ENCODE measurements at regions not wholly inside any gene's neighbourhood (a gene's known extent, or its start where the extent isn't known, plus 50 kb on each side); places are given as distances from the start of the nearest gene placed in this dataset.

DNA sequence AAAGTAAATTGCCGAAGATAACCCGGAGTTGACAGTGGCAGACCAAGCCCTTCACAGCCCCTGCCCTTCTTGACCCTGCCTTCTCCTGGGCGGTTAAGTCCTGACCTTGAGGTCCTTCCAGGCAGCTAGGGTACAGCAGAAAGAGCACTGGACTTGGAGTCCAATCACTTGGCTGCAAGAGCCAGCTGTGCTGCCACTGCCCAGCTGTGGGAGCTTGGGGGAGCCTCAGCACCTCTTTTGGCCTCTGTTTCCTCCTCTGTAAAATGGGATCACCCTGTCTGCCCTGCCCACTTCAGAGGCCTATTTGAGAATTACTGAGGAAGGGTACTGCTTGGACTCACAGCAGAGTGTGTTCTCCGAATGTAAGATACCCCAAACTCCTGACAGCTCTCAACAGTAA lies 66.2 kb upstream of the SMAD6 start:
- Histone ChIP-seq H3K4me2 (ENCODE audit: insufficient read depth, low read length) (no peak overlapping the region), H3K27ac (ENCODE audit: extremely low read depth, low read depth, low read length) (no peak overlapping the region), H2AFZ (ENCODE audit: low read depth, low read length) (no peak overlapping the region), H3K4me1 (replicated peaks in 1 of 2; ENCODE audit: control insufficient read depth in 2 of 2, insufficient read depth in 2 of 2, low read length in 2 of 2) (peaks cover 22 to 49% of the 10 kb centered on the region in 2 experiments), H3K36me3 (ENCODE audit: control insufficient read depth, insufficient read depth, low read length) (peaks cover 46% of the 10 kb centered on the region), H3K27me3 (ENCODE audit: control insufficient read depth in 2 of 2, insufficient read depth in 2 of 2, low read length in 2 of 2) (no peaks in the 10 kb centered on the region), H3K9ac (ENCODE audit: insufficient read depth in 1 of 2, low read depth in 2 of 2, low read length in 2 of 2) (0 out of 4 replicates have a peak overlapping the region, but pooled peaks of 1 of the 2 experiments have one; percentile 19), H3K79me2 (ENCODE audit: control insufficient read depth, insufficient read depth, low read length) (peaks cover 91% of the 10 kb centered on the region), H3K9me1 (ENCODE audit: control insufficient read depth, insufficient read depth, low read length) (no peaks in the 10 kb centered on the region), H3K4me3 (no peak overlapping the region), H3K9me3 (replicated peaks; ENCODE audit: control insufficient read depth, insufficient read depth, low read depth, low read length) (no peaks in the 10 kb centered on the region), H4K20me1 (replicated peaks; ENCODE audit: control insufficient read depth, insufficient read depth, low read length) (peaks cover 26% of the 10 kb centered on the region; the same call in 1 of the 2 replicates)
- POLR2A ChIA-PET = interaction anchor here (0.7 to 1.2 kb wide), 2 partner anchors 9 to 15 kb away, joined by 3 read pairs; no protein-coding TSS in a partner anchor
- FAIRE-seq = no peak
- WGBS (ENCODE audit: insufficient coverage, low coverage, missing lambda C conversion rate) = 37% methylated on average over 4 of the region's 4 CpGs
- in situ Hi-C loops (cut with MboI) (no loop called here), intact Hi-C loops (cut with micrococcal nuclease) (no loop called here)
- CTCF ChIA-PET (ENCODE audit: low intra/inter-chr PET ratio) = no interaction called here
- no peak for ATAC-seq
- no TSS peak for BruUV-seq (replicated peaks)
- DNase-seq (ENCODE audit: extremely low read depth in 1 of 4, low spot score in 3 of 4) = no peak
- TF ChIP-seq PPARD (CRISPR knock-in tag; IDR thresholded peaks at IDR 0.05) = no peak
- no peak for TF ChIP-seq HDAC1 (IDR thresholded peaks at IDR 0.05)
- no peak for TF ChIP-seq SP2 (IDR thresholded peaks at IDR 0.05; ENCODE audit: extremely low read depth, low read depth, low read length, poor library complexity, severe bottlenecking)
- no peak for TF ChIP-seq MYNN (IDR thresholded peaks at IDR 0.05)
- TF ChIP-seq MYNN (CRISPR knock-in tag; IDR thresholded peaks at IDR 0.05) = no peak
- peak; percentile 69 for TF ChIP-seq RBM25 (IDR thresholded peaks at IDR 0.05; ENCODE audit: low read depth, low read length, severe bottlenecking)
- no peak for TF ChIP-seq SETDB1 (IDR thresholded peaks at IDR 0.05; ENCODE audit: low read length)
- TF ChIP-seq PTBP1 (IDR thresholded peaks at IDR 0.05; ENCODE audit: low read depth, low read length) = 0 out of 2 replicates have a peak, but pooled peaks have one; percentile 80
- no peak for TF ChIP-seq ZNF175 (CRISPR knock-in tag; IDR thresholded peaks at IDR 0.05; ENCODE audit: low read depth)
- TF ChIP-seq, protein P1, sequence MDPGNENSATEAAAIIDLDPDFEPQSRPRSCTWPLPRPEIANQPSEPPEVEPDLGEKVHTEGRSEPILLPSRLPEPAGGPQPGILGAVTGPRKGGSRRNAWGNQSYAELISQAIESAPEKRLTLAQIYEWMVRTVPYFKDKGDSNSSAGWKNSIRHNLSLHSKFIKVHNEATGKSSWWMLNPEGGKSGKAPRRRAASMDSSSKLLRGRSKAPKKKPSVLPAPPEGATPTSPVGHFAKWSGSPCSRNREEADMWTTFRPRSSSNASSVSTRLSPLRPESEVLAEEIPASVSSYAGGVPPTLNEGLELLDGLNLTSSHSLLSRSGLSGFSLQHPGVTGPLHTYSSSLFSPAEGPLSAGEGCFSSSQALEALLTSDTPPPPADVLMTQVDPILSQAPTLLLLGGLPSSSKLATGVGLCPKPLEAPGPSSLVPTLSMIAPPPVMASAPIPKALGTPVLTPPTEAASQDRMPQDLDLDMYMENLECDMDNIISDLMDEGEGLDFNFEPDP (CRISPR knock-in tag; IDR thresholded peaks at IDR 0.05) = no peak
- TF ChIP-seq, protein P2, sequence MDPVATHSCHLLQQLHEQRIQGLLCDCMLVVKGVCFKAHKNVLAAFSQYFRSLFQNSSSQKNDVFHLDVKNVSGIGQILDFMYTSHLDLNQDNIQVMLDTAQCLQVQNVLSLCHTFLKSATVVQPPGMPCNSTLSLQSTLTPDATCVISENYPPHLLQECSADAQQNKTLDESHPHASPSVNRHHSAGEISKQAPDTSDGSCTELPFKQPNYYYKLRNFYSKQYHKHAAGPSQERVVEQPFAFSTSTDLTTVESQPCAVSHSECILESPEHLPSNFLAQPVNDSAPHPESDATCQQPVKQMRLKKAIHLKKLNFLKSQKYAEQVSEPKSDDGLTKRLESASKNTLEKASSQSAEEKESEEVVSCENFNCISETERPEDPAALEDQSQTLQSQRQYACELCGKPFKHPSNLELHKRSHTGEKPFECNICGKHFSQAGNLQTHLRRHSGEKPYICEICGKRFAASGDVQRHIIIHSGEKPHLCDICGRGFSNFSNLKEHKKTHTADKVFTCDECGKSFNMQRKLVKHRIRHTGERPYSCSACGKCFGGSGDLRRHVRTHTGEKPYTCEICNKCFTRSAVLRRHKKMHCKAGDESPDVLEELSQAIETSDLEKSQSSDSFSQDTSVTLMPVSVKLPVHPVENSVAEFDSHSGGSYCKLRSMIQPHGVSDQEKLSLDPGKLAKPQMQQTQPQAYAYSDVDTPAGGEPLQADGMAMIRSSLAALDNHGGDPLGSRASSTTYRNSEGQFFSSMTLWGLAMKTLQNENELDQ (CRISPR knock-in tag; IDR thresholded peaks at IDR 0.05; ENCODE audit: borderline replicate concordance) = no peak
- no peak for TF ChIP-seq KLF6 (CRISPR knock-in tag; IDR thresholded peaks at IDR 0.05; ENCODE audit: borderline replicate concordance)
- no peak for TF ChIP-seq JUND (IDR thresholded peaks at IDR 0.05; ENCODE audit: borderline replicate concordance, low read depth, low read length)
- no peak for TF ChIP-seq JUND (tag; IDR thresholded peaks at IDR 0.05; ENCODE audit: borderline replicate concordance, low read depth, low read length)
- peak; percentile 11; the same call in 1 of the 2 replicates for TF ChIP-seq ESRRA (IDR thresholded peaks at IDR 0.05; ENCODE audit: borderline replicate concordance, low read depth)
- TF ChIP-seq HNRNPK (IDR thresholded peaks at IDR 0.05; ENCODE audit: low read depth, low read length, poor library complexity, severe bottlenecking) = no peak
- TF ChIP-seq TBP (optimal IDR thresholded peaks at IDR 0.05; ENCODE audit: low read depth, low read length) = no peak
- TF ChIP-seq RB1 (IDR thresholded peaks at IDR 0.05; ENCODE audit: low read depth) = no peak
- TF ChIP-seq ZC3H4 (CRISPR knock-in tag; IDR thresholded peaks at IDR 0.05; ENCODE audit: borderline replicate concordance) = no peak
- no peak for TF ChIP-seq DLX4 (CRISPR knock-in tag; IDR thresholded peaks at IDR 0.05)
- peak; percentile 20 to 26; a peak in 1 of 4 replicates for TF ChIP-seq KDM1A (IDR thresholded peaks at IDR 0.05)

All from K562 (cell line).